Loucy (cell line): ENCODE measurements at regions not wholly inside any gene's neighbourhood (a gene's known extent, or its start where the extent isn't known, plus 50 kb on each side); places are given as distances from the start of the nearest gene placed in this dataset.
"Not testable (repeated sequence)": the region's sequence is repeated elsewhere in the genome, so short reads cannot be mapped to it uniquely, and the experiment has no call there.

Source experiments
- H2AFZ ChIP-seq: fragments of 200-600 bp; sonication (generic); 2 replicates; pipeline ENCODE4 v1.6.0; 2016; ENCODE audit warnings: antibody characterized with exemption, mild to moderate bottlenecking, low read length, moderate library complexity
- H3F3A ChIP-seq: fragments of 200-600 bp; 2 replicates; pipeline ENCODE4 v1.6.0; 2016; ENCODE audit warnings: antibody characterized with exemption, low read depth, mild to moderate bottlenecking
- H3K27me3 ChIP-seq: fragments of 200-600 bp; sonication (generic); 2 replicates; pipeline ENCODE4 v1.6.1; 2014; ENCODE audit warnings: low read length, mild to moderate bottlenecking; ENCODE audit not compliant: insufficient read depth, poor library complexity, severe bottlenecking
- H3K36me3 ChIP-seq: fragments of 200-600 bp; sonication (generic); 2 replicates; pipeline ENCODE4 v1.6.1; 2016; ENCODE audit warnings: low read length; ENCODE audit not compliant: insufficient read depth
- H3K4me1 ChIP-seq: fragments of 200-600 bp; sonication (generic); 2 replicates; pipeline ENCODE4 v1.5.1; 2014; ENCODE audit warnings: low read length, mild to moderate bottlenecking; ENCODE audit not compliant: insufficient read depth, poor library complexity, severe bottlenecking
- H3K4me2 ChIP-seq: fragments of 200-600 bp; sonication (generic); 2 replicates; pipeline ENCODE4 v1.6.0; 2014; ENCODE audit warnings: antibody characterized with exemption, low read length, low read depth, mild to moderate bottlenecking; ENCODE audit not compliant: poor library complexity, severe bottlenecking
- H3K4me3 ChIP-seq: fragments of 200-600 bp; sonication (generic); 2 replicates; pipeline ENCODE4 v1.5.1; 2014; ENCODE audit warnings: low read length, mild to moderate bottlenecking, mixed read lengths; ENCODE audit not compliant: poor library complexity, severe bottlenecking
- H3K79me2 ChIP-seq: fragments of 200-600 bp; sonication (generic); 2 replicates; pipeline ENCODE4 v1.6.1; 2014; ENCODE audit warnings: low read length; ENCODE audit not compliant: insufficient read depth
- H3K9ac ChIP-seq: fragments of 200-600 bp; sonication (generic); 2 replicates; pipeline ENCODE4 v1.6.0; 2014; ENCODE audit warnings: mild to moderate bottlenecking, low read depth, low read length, moderate library complexity; ENCODE audit not compliant: poor library complexity, severe bottlenecking
- H3K9me2 ChIP-seq: fragments of 200-600 bp; sonication (generic); replicated peaks from 2 replicates; pipeline ENCODE4 v1.6.1; 2016; ENCODE audit warnings: low read depth, low read length, mixed read lengths
- H3K9me3 ChIP-seq: fragments of 200-600 bp; sonication (generic); 2 replicates; pipeline ENCODE4 v1.6.1; 2014; ENCODE audit warnings: mild to moderate bottlenecking, antibody characterized with exemption, low read length, low read depth; ENCODE audit not compliant: insufficient read depth
- H4K20me1 ChIP-seq: fragments of 200-600 bp; sonication (generic); 2 replicates; pipeline ENCODE4 v1.6.0; 2014; ENCODE audit warnings: antibody characterized with exemption, low read length, mild to moderate bottlenecking; ENCODE audit not compliant: insufficient read depth, poor library complexity, severe bottlenecking
- CTCF ChIP-seq: fragments of 200-600 bp; sonication (generic); conservative IDR thresholded peaks from 2 replicates; pipeline ENCODE4 v1.5.1; 2014; ENCODE audit warnings: mild to moderate bottlenecking, antibody characterized with exemption, low read length
- EZH2phosphoT487 ChIP-seq: fragments of 200-600 bp; IDR thresholded peaks from 2 replicates; pipeline ENCODE4 v1.6.1; 2018; ENCODE audit warnings: antibody characterized with exemption, mild to moderate bottlenecking, moderate library complexity, borderline replicate concordance

GRCh38 chr2:185279999-185280398, 458.6 kb upstream of the FSIP2 start:
- H3K36me3 ChIP-seq, result no peaks in the 10 kb centered on the region
- no peak overlapping the region for H3K4me2 ChIP-seq
- no peaks in the 10 kb centered on the region for H3K79me2 ChIP-seq
- H3K9ac ChIP-seq, result no peak overlapping the region
- H3F3A ChIP-seq, result no peaks in the 10 kb centered on the region
- H4K20me1 ChIP-seq, result no peaks in the 10 kb centered on the region
- TF ChIP-seq EZH2phosphoT487 (no peak), CTCF (peak; percentile 71)
- H3K4me1 ChIP-seq, result no peaks in the 10 kb centered on the region
- no peak overlapping the region for H2AFZ ChIP-seq
- H3K9me3 ChIP-seq, result no peaks in the 10 kb centered on the region
- no peaks in the 10 kb centered on the region for H3K27me3 ChIP-seq
- no peaks in the 10 kb centered on the region for H3K9me2 ChIP-seq
- H3K4me3 ChIP-seq, result no peak overlapping the region

- H3K4me3 ChIP-seq, result no peak overlapping the region
- no peaks in the 10 kb centered on the region for H3K9me2 ChIP-seq
Measured at GRCh38 chr2:185284696-185285095, 453.9 kb upstream of the FSIP2 start.

GRCh38 chr2:185290012-185290411, 448.6 kb upstream of the FSIP2 start:
- not testable (repeated sequence) for H2AFZ ChIP-seq, H3K9me3 ChIP-seq, H3K79me2 ChIP-seq, H3K4me3 ChIP-seq, H3K27me3 ChIP-seq, H3F3A ChIP-seq, H3K4me2 ChIP-seq, H3K9ac ChIP-seq, H4K20me1 ChIP-seq, H3K36me3 ChIP-seq, H3K9me2 ChIP-seq, H3K4me1 ChIP-seq

More at GRCh38 chr2:185284696-185285095, 453.9 kb upstream of the FSIP2 start:
- Histone ChIP-seq H3K36me3 (no peaks in the 10 kb centered on the region), H3K9me3 (no peaks in the 10 kb centered on the region), H3K27me3 (no peaks in the 10 kb centered on the region), H3K79me2 (no peaks in the 10 kb centered on the region), H4K20me1 (no peaks in the 10 kb centered on the region), H2AFZ (no peak overlapping the region), H3K4me1 (no peaks in the 10 kb centered on the region), H3K9ac (no peak overlapping the region), H3K4me2 (no peak overlapping the region), H3F3A (no peaks in the 10 kb centered on the region)
- TF ChIP-seq EZH2phosphoT487 (no peak), CTCF (no peak)

GRCh38 chr2:185291035-185291647, 447.5 kb upstream of the FSIP2 start:
- Histone ChIP-seq H3K4me1 (no peaks in the 10 kb centered on the region), H3K36me3 (no peaks in the 10 kb centered on the region), H3K9me3 (no peaks in the 10 kb centered on the region), H3K4me2 (no peak overlapping the region), H2AFZ (no peak overlapping the region), H3K27me3 (no peaks in the 10 kb centered on the region), H3K79me2 (no peaks in the 10 kb centered on the region), H3K9me2 (no peaks in the 10 kb centered on the region), H4K20me1 (no peaks in the 10 kb centered on the region), H3K4me3 (no peak overlapping the region), H3F3A (no peaks in the 10 kb centered on the region), H3K9ac (no peak overlapping the region)
- TF ChIP-seq EZH2phosphoT487 (no peak), CTCF (peak; percentile 68)
